A673 (cell line): ENCODE measurements at regions not wholly inside any gene's neighbourhood (a gene's known extent, or its start where the extent isn't known, plus 50 kb on each side); places are given as distances from the start of the nearest gene placed in this dataset.
A peak's percentile ranks its signal among the peaks of the same experiment; 100 is the strongest.

Source experiments
- BruUV-seq: library from RNA; stranded (reverse); fragments of 400-500 nt; replicated peaks from 2 replicates; lab custom pipeline; 2021; lab: Mats Ljungman, UMichigan
- CTCF ChIA-PET: fragments of 300-600 bp; sonication (Branson Sonifier 250); formaldehyde crosslinking; loops from one replicate; lab custom pipeline; 2022; ENCODE audit warnings: antibody characterized with exemption; lab: Charles Lee
- POLR2A ChIA-PET: fragments of 300-600 bp; sonication (Branson Sonifier 250); formaldehyde crosslinking; loops from one replicate; lab custom pipeline; 2022; ENCODE audit warnings: antibody characterized with exemption; ENCODE audit not compliant: low non-redundant PET; lab: Charles Lee
- DNase-seq: peaks from one replicate; pipeline ENCODE4 v3.0.0-alpha.2; 2015; ENCODE audit warnings: low spot score
- H3K27ac ChIP-seq: fragments of 200-600 bp; sonication (generic); 2 replicates; pipeline ENCODE4 v1.5.1; 2016; ENCODE audit warnings: mixed run types, low read depth, mild to moderate bottlenecking, mixed read lengths, antibody characterized with exemption, low read length; ENCODE audit not compliant: poor library complexity, severe bottlenecking
- H3K27me3 ChIP-seq: fragments of 200-600 bp; sonication (generic); replicated peaks from 2 replicates; pipeline ENCODE4 v1.6.1; 2017; ENCODE audit warnings: mixed run types, low read depth, mild to moderate bottlenecking, mixed read lengths, antibody characterized with exemption, low read length; ENCODE audit not compliant: insufficient read depth, poor library complexity
- H3K36me3 ChIP-seq: fragments of 200-600 bp; sonication (generic); 2 replicates; pipeline ENCODE4 v1.6.1; 2016; ENCODE audit warnings: mixed run types, mild to moderate bottlenecking, mixed read lengths, antibody characterized with exemption, low read length; ENCODE audit not compliant: insufficient read depth, poor library complexity, severe bottlenecking
- H3K4me1 ChIP-seq: fragments of 200-600 bp; sonication (generic); 2 replicates; pipeline ENCODE4 v1.6.1; 2017; ENCODE audit warnings: mixed run types, mild to moderate bottlenecking, mixed read lengths, antibody characterized with exemption, low read length; ENCODE audit not compliant: insufficient read depth, poor library complexity, severe bottlenecking
- H3K4me3 ChIP-seq: fragments of 200-600 bp; sonication (generic); 2 replicates; pipeline ENCODE4 v1.5.1; 2016; ENCODE audit warnings: low read depth, mixed run types, mild to moderate bottlenecking, mixed read lengths, low read length; ENCODE audit not compliant: poor library complexity, severe bottlenecking
- H3K9me3 ChIP-seq: fragments of 200-600 bp; sonication (generic); 2 replicates; pipeline ENCODE4 v1.6.1; 2016; ENCODE audit warnings: mixed run types, low read depth, mild to moderate bottlenecking, mixed read lengths, antibody characterized with exemption, low read length; ENCODE audit not compliant: poor library complexity, severe bottlenecking
- CTCF ChIP-seq: fragments of 300-800, 200-600 bp; sonication (generic); conservative IDR thresholded peaks from 2 replicates; pipeline ENCODE4 v1.5.1; 2017; ENCODE audit warnings: low read depth, mild to moderate bottlenecking, antibody characterized with exemption, low read length, moderate library complexity, mixed read lengths
- EZH2 ChIP-seq: fragments of 200-600 bp; sonication (generic); IDR thresholded peaks from 2 replicates; pipeline ENCODE4 v1.6.1; 2017; ENCODE audit warnings: borderline replicate concordance, low read depth, mild to moderate bottlenecking, mixed read lengths, antibody characterized with exemption, low read length; ENCODE audit not compliant: poor library complexity, severe bottlenecking
- intact Hi-C: fragments of 100-400 bp; cut with micrococcal nuclease; formaldehyde crosslinking; loops from one replicate; pipeline ENCODE4 v1.10.0; 2022; ENCODE audit not compliant: unreplicated experiment

- H3K9me3 ChIP-seq: no peaks in the 10 kb centered on the region
- no peak overlapping the region for H3K4me3 ChIP-seq
- no TSS peak for BruUV-seq
- POLR2A ChIA-PET: interaction anchor here (0.7 kb wide), 1 partner anchor 53 kb away, joined by 6 read pairs; no protein-coding TSS in a partner anchor
- H3K4me1 ChIP-seq: peaks cover 25% of the 10 kb centered on the region
- TF ChIP-seq CTCF: no peak
- intact Hi-C loops: no loop called here
- no peak for DNase-seq
- CTCF ChIA-PET: interaction anchor here (0.6 kb wide), 1 partner anchor 133 kb away, joined by 3 read pairs; no protein-coding TSS in a partner anchor
- H3K27ac ChIP-seq: peak overlapping the region; percentile 78
- no peaks in the 10 kb centered on the region for H3K36me3 ChIP-seq
- no peaks in the 10 kb centered on the region for H3K27me3 ChIP-seq
Measured at GRCh38 chr10:21363731-21364104, 161.8 kb downstream of the SKIDA1 start.

- BruUV-seq: no TSS peak
- H3K4me1 ChIP-seq: peaks cover 25% of the 10 kb centered on the region
- H3K36me3 ChIP-seq: no peaks in the 10 kb centered on the region
- no peaks in the 10 kb centered on the region for H3K9me3 ChIP-seq
- TF ChIP-seq EZH2 (no peak), CTCF (no peak)
- H3K27me3 ChIP-seq: no peaks in the 10 kb centered on the region
- DNase-seq: peak; percentile 41
- POLR2A ChIA-PET: no interaction called here
- peak overlapping the region; percentile 78 for H3K27ac ChIP-seq
- intact Hi-C loops: no loop called here
- CTCF ChIA-PET: interaction anchor here (0.6 kb wide), 1 partner anchor 133 kb away, joined by 3 read pairs; no protein-coding TSS in a partner anchor
- H3K4me3 ChIP-seq: no peak overlapping the region
Measured at GRCh38 chr10:21363092-21363730, 162.3 kb downstream of the SKIDA1 start.

- intact Hi-C loops: no loop called here
- Histone ChIP-seq H3K4me1 (peaks cover 15% of the 10 kb centered on the region), H3K27me3 (no peaks in the 10 kb centered on the region), H3K9me3 (no peaks in the 10 kb centered on the region), H3K27ac (no peak overlapping the region), H3K4me3 (no peak overlapping the region), H3K36me3 (no peaks in the 10 kb centered on the region)
- TF ChIP-seq CTCF: no peak
- no peak for TF ChIP-seq EZH2
- CTCF ChIA-PET: interaction anchor here (0.6 kb wide), 1 partner anchor 84 kb away, joined by 3 read pairs; no protein-coding TSS in a partner anchor
- no TSS peak for BruUV-seq
- POLR2A ChIA-PET: no interaction called here
- no peak for DNase-seq
Measured at GRCh38 chr10:21359202-21359601, 166.3 kb downstream of the SKIDA1 start.
